SK-N-MC (cell line): ENCODE measurements at regions not wholly inside any gene's neighbourhood (a gene's known extent, or its start where the extent isn't known, plus 50 kb on each side); places are given as distances from the start of the nearest gene placed in this dataset.

Experiments
- DNase-seq: peaks from one replicate; pipeline ENCODE4 v3.0.0-alpha.2; 2011; ENCODE audit warnings: low read depth, low spot score
- H3K27ac ChIP-seq: fragments of 200-600 bp; sonication (generic); 2 replicates; pipeline ENCODE4 v1.5.1; 2016; ENCODE audit warnings: mixed run types
- H3K36me3 ChIP-seq: fragments of 200-600 bp; sonication (generic); 2 replicates; pipeline ENCODE4 v1.6.1; 2017; ENCODE audit warnings: antibody characterized with exemption, low read length, mixed read lengths; ENCODE audit not compliant: insufficient read depth
- H3K4me3 ChIP-seq: fragments of 200-600 bp; sonication (generic); 2 replicates; pipeline ENCODE4 v1.5.1; 2016
- H3K9ac ChIP-seq: fragments of 200-600 bp; sonication (generic); 2 replicates; pipeline ENCODE4 v1.8.0; 2017; ENCODE audit warnings: mixed run types, mixed read lengths; ENCODE audit not compliant: insufficient read length
- H3K9me3 ChIP-seq: fragments of 200-600 bp; sonication (generic); 2 replicates; pipeline ENCODE4 v1.6.1; 2017; ENCODE audit warnings: low read depth, mild to moderate bottlenecking, antibody characterized with exemption, low read length, moderate library complexity, mixed read lengths
- EZH2 ChIP-seq: fragments of 200-600 bp; sonication (generic); IDR thresholded peaks from one replicate; pipeline ENCODE4 v1.6.1; 2017; ENCODE audit warnings: antibody characterized with exemption
- FOXP2 ChIP-seq: optimal IDR thresholded peaks from 2 replicates; pipeline ENCODE3; 2011; ENCODE audit warnings: mild to moderate bottlenecking, moderate library complexity; ENCODE audit not compliant: insufficient read depth; ENCODE audit errors: extremely low read length, control extremely low read depth
- POLR2AphosphoS5 ChIP-seq: IDR thresholded peaks from 2 replicates; pipeline ENCODE4 v1.6.1; 2012; ENCODE audit warnings: mild to moderate bottlenecking, low read depth, low read length, borderline replicate concordance

- no peak overlapping the region for H3K9ac ChIP-seq
- H3K27ac ChIP-seq = no peak overlapping the region
- H3K9me3 ChIP-seq = no peaks in the 10 kb centered on the region
- no peak for TF ChIP-seq EZH2
- no peak for TF ChIP-seq POLR2AphosphoS5
- TF ChIP-seq FOXP2 = no peak
- no peaks in the 10 kb centered on the region for H3K36me3 ChIP-seq
- no peak overlapping the region for H3K4me3 ChIP-seq
- DNase-seq = no peak
Observed at GRCh38 chr18:72194072-72194471, 350.1 kb downstream of the CBLN2 start.

- no peaks in the 10 kb centered on the region for H3K36me3 ChIP-seq
- TF ChIP-seq FOXP2 = no peak
- TF ChIP-seq EZH2 = no peak
- no peak for TF ChIP-seq POLR2AphosphoS5
- H3K9me3 ChIP-seq = no peaks in the 10 kb centered on the region
- H3K9ac ChIP-seq = no peak overlapping the region
- H3K4me3 ChIP-seq = no peak overlapping the region
- DNase-seq = no peak
- no peak overlapping the region for H3K27ac ChIP-seq
Observed at GRCh38 chr18:72187956-72188355, 356.2 kb downstream of the CBLN2 start.

GRCh38 chr18:72181241-72181764 is 362.8 kb downstream of the CBLN2 start:
- H3K9me3 ChIP-seq = no peaks in the 10 kb centered on the region
- H3K27ac ChIP-seq = no peak overlapping the region
- H3K4me3 ChIP-seq = no peak overlapping the region
- no peaks in the 10 kb centered on the region for H3K36me3 ChIP-seq
- H3K9ac ChIP-seq = no peak overlapping the region
- no peak for DNase-seq
- TF ChIP-seq FOXP2 (no peak), EZH2 (no peak), POLR2AphosphoS5 (no peak)

- no peak overlapping the region for H3K9ac ChIP-seq
- DNase-seq = no peak
- TF ChIP-seq POLR2AphosphoS5 (no peak), FOXP2 (no peak), EZH2 (no peak)
- no peaks in the 10 kb centered on the region for H3K36me3 ChIP-seq
- no peak overlapping the region for H3K4me3 ChIP-seq
- no peaks in the 10 kb centered on the region for H3K9me3 ChIP-seq
- H3K27ac ChIP-seq = no peak overlapping the region
Observed at GRCh38 chr18:72180689-72181088, 363.5 kb downstream of the CBLN2 start.

- H3K36me3 ChIP-seq = no peaks in the 10 kb centered on the region
- no peaks in the 10 kb centered on the region for H3K9me3 ChIP-seq
- no peak for DNase-seq
- H3K9ac ChIP-seq = no peak overlapping the region
- H3K27ac ChIP-seq = no peak overlapping the region
- no peak overlapping the region for H3K4me3 ChIP-seq
- TF ChIP-seq POLR2AphosphoS5 (no peak), FOXP2 (no peak), EZH2 (no peak)
Observed at GRCh38 chr18:72174972-72175649, 369.0 kb downstream of the CBLN2 start.

GRCh38 chr18:72171596-72171995 is 372.5 kb downstream of the CBLN2 start:
- H3K4me3 ChIP-seq = no peak overlapping the region
- no peaks in the 10 kb centered on the region for H3K9me3 ChIP-seq
- no peak for DNase-seq
- no peaks in the 10 kb centered on the region for H3K36me3 ChIP-seq
- no peak overlapping the region for H3K27ac ChIP-seq
- H3K9ac ChIP-seq = no peak overlapping the region
- TF ChIP-seq EZH2 (no peak), POLR2AphosphoS5 (no peak), FOXP2 (no peak)

- no peak overlapping the region for H3K27ac ChIP-seq
- no peak for DNase-seq
- H3K9me3 ChIP-seq = no peaks in the 10 kb centered on the region
- TF ChIP-seq POLR2AphosphoS5 = no peak
- no peak for TF ChIP-seq FOXP2
- no peak for TF ChIP-seq EZH2
- no peak overlapping the region for H3K4me3 ChIP-seq
- no peak overlapping the region for H3K9ac ChIP-seq
- no peaks in the 10 kb centered on the region for H3K36me3 ChIP-seq
Observed at GRCh38 chr18:72161691-72162090, 382.5 kb downstream of the CBLN2 start.

GRCh38 chr18:72160510-72161445 is 383.4 kb downstream of the CBLN2 start:
- no peaks in the 10 kb centered on the region for H3K9me3 ChIP-seq
- no peak for TF ChIP-seq POLR2AphosphoS5
- no peak for DNase-seq
- no peak overlapping the region for H3K27ac ChIP-seq
- H3K4me3 ChIP-seq = no peak overlapping the region
- H3K36me3 ChIP-seq = no peaks in the 10 kb centered on the region
- no peak overlapping the region for H3K9ac ChIP-seq
